ENCODE measurements at regions not wholly inside any gene's neighbourhood (a gene's known extent, or its start where the extent isn't known, plus 50 kb on each side); places are given as distances from the start of the nearest gene placed in this dataset.

DNA sequence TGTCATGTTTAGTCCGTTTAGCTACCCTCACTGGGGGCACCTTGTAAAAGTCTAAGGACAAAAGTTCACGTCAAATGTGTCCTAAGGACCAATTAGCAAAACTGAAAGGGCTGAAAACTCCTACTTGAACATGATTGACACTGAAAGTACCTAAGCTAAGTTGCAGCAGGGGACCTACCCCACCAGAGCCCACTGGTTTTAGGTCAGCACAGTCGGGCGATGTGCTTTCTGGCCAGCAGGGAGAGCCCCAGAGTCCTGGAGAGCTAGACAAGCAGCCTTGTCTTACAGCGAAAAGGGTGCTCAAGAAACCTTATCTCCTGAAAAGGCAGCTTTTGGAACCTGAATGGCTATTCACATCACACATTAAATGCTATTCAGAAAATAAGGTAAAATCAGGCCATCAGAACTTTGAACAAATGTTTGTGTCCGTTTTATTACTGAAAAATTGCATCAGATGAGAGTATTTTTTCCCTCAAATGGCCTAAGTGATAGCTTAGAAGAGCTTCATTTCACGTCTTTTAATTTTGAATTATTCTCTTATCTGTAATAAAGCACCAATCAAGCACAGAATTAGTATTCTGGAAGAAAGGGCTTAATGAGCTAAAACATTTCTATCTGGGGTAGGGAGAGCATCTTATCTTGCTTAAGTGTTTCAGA lies 52.2 kb upstream of the MKI67 start:
- DNase-seq (ENCODE audit: low read depth): peak; percentile 29
- no peak overlapping the region for H3K4me3 ChIP-seq (replicated peaks; ENCODE audit: low read depth, low read length)
- peak; percentile 63 for TF ChIP-seq CTCF (IDR thresholded peaks at IDR 0.05; ENCODE audit: low read length, missing control alignments)

DNA sequence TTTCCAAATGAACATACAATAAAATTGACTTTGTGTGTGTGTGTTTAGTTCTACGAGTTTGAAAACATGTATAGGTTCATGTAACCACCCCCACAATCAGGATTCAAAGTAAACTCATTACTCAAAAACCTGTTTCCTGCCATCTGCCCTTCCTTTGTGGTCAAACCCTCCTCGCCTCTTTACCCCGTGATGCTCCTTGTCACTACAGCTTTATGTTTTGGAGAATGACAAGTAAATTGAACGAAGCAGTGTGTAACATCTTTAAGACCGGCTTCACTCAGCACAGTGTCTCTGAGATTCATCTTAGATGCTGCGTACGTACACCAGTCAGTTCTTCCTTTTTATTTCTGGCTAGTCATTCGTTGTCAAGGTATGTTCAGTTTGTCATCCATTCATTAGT lies 54.6 kb upstream of the MKI67 start:
- H3K4me3 ChIP-seq (replicated peaks; ENCODE audit: low read depth, low read length): no peak overlapping the region
- DNase-seq (ENCODE audit: low read depth): no peak
- TF ChIP-seq CTCF (IDR thresholded peaks at IDR 0.05; ENCODE audit: low read length, missing control alignments): no peak

DNA sequence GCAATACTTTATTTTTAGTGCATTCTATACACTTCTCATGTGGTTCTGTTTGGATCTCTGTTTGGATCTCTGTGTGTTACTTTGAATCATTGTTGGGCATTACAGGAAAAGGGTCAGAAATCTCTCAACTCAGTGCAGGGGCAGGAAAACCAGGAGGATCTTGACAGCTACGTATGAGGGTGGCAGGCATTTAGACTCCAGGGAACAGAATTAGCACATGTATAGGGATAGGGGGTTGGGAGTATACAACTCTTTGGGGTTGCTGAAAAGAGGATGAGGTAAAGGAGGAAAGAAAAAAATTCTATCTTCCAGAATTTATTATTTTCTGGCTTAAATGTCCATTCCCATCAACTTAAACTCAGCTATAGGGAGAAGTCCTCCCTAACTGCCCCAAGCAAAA lies 59.4 kb upstream of the MKI67 start:
- DNase-seq (ENCODE audit: low read depth): no peak
- no peak overlapping the region for H3K4me3 ChIP-seq (replicated peaks; ENCODE audit: low read depth, low read length)
- TF ChIP-seq CTCF (IDR thresholded peaks at IDR 0.05; ENCODE audit: low read length, missing control alignments): no peak

- no peak for DNase-seq (ENCODE audit: low read depth)
- no peak for TF ChIP-seq CTCF (IDR thresholded peaks at IDR 0.05; ENCODE audit: low read length, missing control alignments)
- H3K4me3 ChIP-seq (replicated peaks; ENCODE audit: low read depth, low read length): no peak overlapping the region
Measured at GRCh38 chr10:128186959-128187787, 61.0 kb upstream of the MKI67 start.

GRCh38 chr10:128187788-128188185 lies 61.6 kb upstream of the MKI67 start:
- TF ChIP-seq CTCF (IDR thresholded peaks at IDR 0.05; ENCODE audit: low read length, missing control alignments): no peak
- no peak for DNase-seq (ENCODE audit: low read depth)
- H3K4me3 ChIP-seq (replicated peaks; ENCODE audit: low read depth, low read length): no peak overlapping the region

- no peak for TF ChIP-seq CTCF (IDR thresholded peaks at IDR 0.05; ENCODE audit: low read length, missing control alignments)
- no peak for DNase-seq (ENCODE audit: low read depth)
- H3K4me3 ChIP-seq (replicated peaks; ENCODE audit: low read depth, low read length): no peak overlapping the region
Measured at GRCh38 chr10:128189176-128189575, 63.0 kb upstream of the MKI67 start.

Data from fibroblast of pulmonary artery (primary cell).